Keratinocyte (primary cell): ENCODE measurements at regions not wholly inside any gene's neighbourhood (a gene's known extent, or its start where the extent isn't known, plus 50 kb on each side); places are given as distances from the start of the nearest gene placed in this dataset.

Source experiments
- CTCF ChIP-seq, 3 experiments: IDR thresholded peaks in 1 of 3; conservative IDR thresholded peaks in 1 of 3; optimal IDR thresholded peaks in 1 of 3; 2 replicates in 2 of 3; 3 replicates in 1 of 3; pipeline versions ENCODE3 to v1.5.1; 2011; ENCODE audit warnings: low read length in 3 of 3, mild to moderate bottlenecking in 3 of 3, moderate library complexity in 2 of 3, control low read depth in 1 of 3, inconsistent platforms in 1 of 3; ENCODE audit not compliant: insufficient read depth in 2 of 3; ENCODE audit errors: extremely low read depth in 1 of 3
- EZH2 ChIP-seq: IDR thresholded peaks from one replicate; pipeline ENCODE4 v1.6.1; 2012; ENCODE audit warnings: inconsistent platforms, mild to moderate bottlenecking, low read length, moderate library complexity

GRCh38 chr14:50023671-50024490, 92.5 kb downstream of the VCPKMT start:
- TF ChIP-seq EZH2: no peak
- no peak for TF ChIP-seq CTCF (optimal IDR thresholded peaks at IDR 0.05 in 1 of 3, IDR thresholded peaks at IDR 0.05 in 1 of 3, conservative IDR thresholded peaks at IDR 0.05 in 1 of 3; ENCODE audit: extremely low read depth in 1 of 3, insufficient read depth in 2 of 3, low read length in 3 of 3)
